ENCODE measurements at regions not wholly inside any gene's neighbourhood (a gene's known extent, or its start where the extent isn't known, plus 50 kb on each side); places are given as distances from the start of the nearest gene placed in this dataset.

GRCh38 chr3:40705663-40706062 lies 180.9 kb downstream of the ZNF621 start:
- no peak for DNase-seq

- no peak for DNase-seq
Observed at GRCh38 chr3:40713306-40713705, 188.5 kb downstream of the ZNF621 start.

- no peak for DNase-seq
Observed at GRCh38 chr3:40713795-40714194, 189.0 kb downstream of the ZNF621 start.

- DNase-seq: no peak
Observed at GRCh38 chr3:40714771-40715345, 190.1 kb downstream of the ZNF621 start.

- no peak for DNase-seq
Observed at GRCh38 chr3:40715551-40715950, 190.8 kb downstream of the ZNF621 start.

GRCh38 chr3:40717471-40717870 lies 192.7 kb downstream of the ZNF621 start:
- DNase-seq: no peak

GRCh38 chr3:40718209-40718608 lies 193.4 kb downstream of the ZNF621 start:
- no peak for DNase-seq

- DNase-seq: no peak
Observed at GRCh38 chr3:40718681-40719080, 193.9 kb downstream of the ZNF621 start.

- no peak for DNase-seq
Observed at GRCh38 chr3:40719660-40720287, 195.0 kb downstream of the ZNF621 start.

GRCh38 chr3:40720341-40720740 lies 195.6 kb downstream of the ZNF621 start:
- DNase-seq: no peak

- DNase-seq: no peak
Observed at GRCh38 chr3:40720863-40721262, 196.1 kb downstream of the ZNF621 start.

- no peak for DNase-seq
Observed at GRCh38 chr3:40723083-40723660, 198.4 kb downstream of the ZNF621 start.

GRCh38 chr3:40725031-40725430 lies 200.3 kb downstream of the ZNF621 start:
- DNase-seq: no peak

- no peak for DNase-seq
Observed at GRCh38 chr3:40731445-40731844, 206.7 kb downstream of the ZNF621 start.

GRCh38 chr3:40736943-40737342 lies 212.2 kb downstream of the ZNF621 start:
- DNase-seq: no peak

GRCh38 chr3:40737343-40737742 lies 212.6 kb downstream of the ZNF621 start:
- no peak for DNase-seq

GRCh38 chr3:40739971-40740370 lies 215.2 kb downstream of the ZNF621 start:
- no peak for DNase-seq

GRCh38 chr3:40741729-40742128 lies 217.0 kb downstream of the ZNF621 start:
- DNase-seq: no peak

- DNase-seq: no peak
Observed at GRCh38 chr3:40745381-40746106, 220.8 kb downstream of the ZNF621 start.

- no peak for DNase-seq
Observed at GRCh38 chr3:40751666-40752065, 226.9 kb downstream of the ZNF621 start.

GRCh38 chr3:40752492-40752891 lies 227.7 kb downstream of the ZNF621 start:
- DNase-seq: no peak

GRCh38 chr3:40753291-40753770 lies 228.6 kb downstream of the ZNF621 start:
- DNase-seq: no peak

- no peak for DNase-seq
Observed at GRCh38 chr3:40753951-40754350, 229.2 kb downstream of the ZNF621 start.

- no peak for DNase-seq
Observed at GRCh38 chr3:40754994-40755393, 230.2 kb downstream of the ZNF621 start.
